ENCODE measurements at regions not wholly inside any gene's neighbourhood (a gene's known extent, or its start where the extent isn't known, plus 50 kb on each side); places are given as distances from the start of the nearest gene placed in this dataset.

GRCh38 chrX:38878641-38879340, 77.5 kb downstream of the MID1IP1 start:
- no peak for TF ChIP-seq FOXO4 (CRISPR knock-in tag; IDR thresholded peaks at IDR 0.05)
- no peak for TF ChIP-seq EZH2 (IDR thresholded peaks at IDR 0.05; ENCODE audit: borderline replicate concordance, low read depth, low read length)
- TF ChIP-seq KLF13 (tag; IDR thresholded peaks at IDR 0.05; ENCODE audit: borderline replicate concordance, low read depth) = no peak
- no peak for TF ChIP-seq JUND (IDR thresholded peaks at IDR 0.05; ENCODE audit: borderline replicate concordance, low read depth, low read length)
- no peak for TF ChIP-seq JUND (tag; IDR thresholded peaks at IDR 0.05; ENCODE audit: borderline replicate concordance, low read depth, low read length)
